ENCODE measurements at regions not wholly inside any gene's neighbourhood (a gene's known extent, or its start where the extent isn't known, plus 50 kb on each side); places are given as distances from the start of the nearest gene placed in this dataset.

DNA sequence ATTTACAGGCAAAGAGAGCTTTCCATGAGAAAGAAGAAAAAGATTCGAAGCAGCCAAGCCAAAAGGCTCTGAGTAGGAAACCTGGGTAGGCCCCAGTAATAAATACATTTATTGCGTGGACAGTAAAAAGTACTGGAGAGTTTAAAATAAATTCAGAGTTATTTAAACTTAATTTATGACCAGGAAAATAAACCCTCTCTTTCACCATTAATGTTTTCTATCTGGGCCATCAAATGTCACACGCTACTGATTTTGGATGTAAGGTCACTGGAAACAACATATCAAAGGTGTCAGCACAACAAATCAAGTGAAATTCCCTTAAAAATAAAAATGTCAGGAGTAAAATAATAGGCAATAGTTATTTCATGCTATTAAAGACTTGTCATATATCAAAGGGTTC, 264.0 kb downstream of the SKAP2 start:
- no peak for DNase-seq (ENCODE audit: low spot score)

DNA sequence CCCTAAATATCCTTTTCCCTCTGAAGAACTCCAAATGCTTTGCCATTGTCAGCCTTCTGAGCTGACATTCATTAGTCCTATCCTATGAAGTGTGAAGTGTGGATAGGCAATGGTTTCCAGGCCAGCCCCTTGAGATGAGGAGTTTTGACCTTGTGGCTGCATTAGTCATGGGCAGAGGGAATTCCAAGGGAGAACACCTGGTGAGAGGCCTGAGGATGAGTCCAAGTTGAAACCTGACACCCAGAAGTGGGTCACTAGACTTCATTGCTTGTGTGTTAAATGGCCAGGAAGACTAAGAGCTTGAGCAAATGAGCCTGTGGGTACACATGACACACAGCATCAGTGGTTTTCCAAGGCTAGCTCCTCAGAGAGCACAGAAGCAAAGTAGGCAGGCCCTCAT, 260.8 kb downstream of the SKAP2 start:
- peak; percentile 88 for DNase-seq (ENCODE audit: low spot score)

DNA sequence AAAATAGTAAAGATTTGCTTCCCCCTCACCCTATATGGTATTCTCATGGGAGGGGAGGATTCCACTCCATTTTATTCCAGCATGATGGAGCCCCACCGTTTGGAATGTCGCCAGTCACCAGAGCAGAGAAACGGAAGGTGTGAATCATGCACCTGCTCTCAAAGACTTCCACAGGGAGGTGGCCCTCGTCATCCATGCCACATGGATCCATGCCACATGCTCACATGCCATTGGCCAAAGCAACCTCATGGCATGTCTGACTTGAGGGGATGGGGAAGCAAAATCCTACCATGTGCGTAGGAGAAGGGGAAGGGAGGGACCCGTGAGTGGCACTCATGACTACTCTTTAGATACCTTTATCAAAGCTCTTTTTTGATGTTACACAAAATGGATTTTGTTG, 256.0 kb downstream of the SKAP2 start:
- no peak for DNase-seq (ENCODE audit: low spot score)

DNA sequence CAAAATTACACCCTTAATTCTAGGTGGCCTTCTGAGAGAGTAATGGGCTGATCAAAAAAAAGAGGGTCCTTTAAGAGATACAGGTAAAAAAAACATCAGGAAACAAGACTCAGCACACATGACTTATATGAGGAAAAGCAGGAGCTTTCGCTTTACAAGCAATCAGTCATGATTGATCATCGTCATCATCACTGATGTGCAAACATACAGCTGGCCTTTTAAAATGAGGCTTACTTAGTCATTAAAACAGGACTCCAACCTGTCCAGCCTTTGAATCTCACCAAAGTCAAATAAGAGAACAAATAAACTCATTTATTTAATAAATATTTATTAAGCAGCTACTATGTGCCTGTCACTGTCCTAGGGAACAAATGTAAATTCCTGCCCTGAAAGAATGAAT, 255.3 kb downstream of the SKAP2 start:
- no peak for DNase-seq (ENCODE audit: low spot score)

DNA sequence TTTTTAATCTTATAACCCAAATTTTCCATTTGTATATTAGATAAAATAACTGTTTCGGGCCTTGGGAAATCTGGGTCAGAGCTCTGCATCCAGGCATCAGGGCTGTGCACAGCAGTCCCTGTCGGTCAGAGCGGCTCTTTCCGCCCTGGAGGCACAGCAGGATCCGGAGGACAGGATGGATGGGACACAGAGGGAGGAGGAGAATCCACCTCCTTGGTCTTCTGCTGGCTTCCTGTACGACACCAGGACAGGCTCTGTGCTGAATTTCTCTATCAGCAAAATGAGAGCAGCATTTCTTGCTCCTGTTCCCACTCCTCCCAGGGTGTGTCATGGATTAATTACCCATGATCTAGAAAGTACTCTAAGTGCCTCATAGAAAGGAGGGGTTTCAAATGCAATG, 254.9 kb downstream of the SKAP2 start:
- no peak for DNase-seq (ENCODE audit: low spot score)

DNA sequence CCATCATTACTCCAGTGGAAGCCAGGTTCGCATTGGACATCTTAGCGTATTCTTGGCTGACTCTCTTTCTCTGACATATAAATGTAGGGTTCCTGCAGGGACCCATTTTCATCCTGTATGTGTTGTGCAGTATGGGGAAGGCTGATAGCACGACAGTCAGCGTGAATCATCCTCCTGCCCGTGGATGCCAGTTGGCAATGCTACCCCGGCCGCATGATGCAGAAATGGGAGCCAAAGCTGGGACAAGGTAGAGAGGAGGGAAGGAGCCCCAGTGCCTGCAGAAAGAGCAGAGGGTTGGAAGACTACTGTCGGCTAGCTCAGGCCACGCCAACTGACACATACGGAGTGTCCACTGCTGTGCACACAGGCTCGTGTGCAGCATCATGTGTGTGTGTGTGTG, 251.6 kb downstream of the SKAP2 start:
- DNase-seq (ENCODE audit: low spot score), result no peak

DNA sequence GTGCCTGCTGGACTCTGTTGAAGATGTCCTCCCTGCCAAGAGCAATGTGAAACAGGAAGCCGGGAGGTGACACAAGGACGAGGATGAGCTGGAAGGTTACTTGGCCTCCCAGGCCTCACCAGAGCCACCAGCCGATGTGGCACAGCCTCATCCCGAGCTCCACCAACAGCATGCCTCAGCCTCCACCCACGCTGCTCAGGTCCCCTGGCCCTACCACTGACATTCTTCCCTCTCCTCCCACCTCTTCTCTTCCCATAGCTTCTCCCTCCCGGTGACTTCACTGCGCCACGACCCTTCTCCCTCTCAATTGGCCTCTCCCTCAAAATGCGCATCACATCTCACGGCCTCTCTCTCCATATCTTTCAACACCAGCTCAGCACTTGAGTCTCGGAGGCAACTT, 249.9 kb downstream of the SKAP2 start:
- DNase-seq (ENCODE audit: low spot score), result no peak

DNA sequence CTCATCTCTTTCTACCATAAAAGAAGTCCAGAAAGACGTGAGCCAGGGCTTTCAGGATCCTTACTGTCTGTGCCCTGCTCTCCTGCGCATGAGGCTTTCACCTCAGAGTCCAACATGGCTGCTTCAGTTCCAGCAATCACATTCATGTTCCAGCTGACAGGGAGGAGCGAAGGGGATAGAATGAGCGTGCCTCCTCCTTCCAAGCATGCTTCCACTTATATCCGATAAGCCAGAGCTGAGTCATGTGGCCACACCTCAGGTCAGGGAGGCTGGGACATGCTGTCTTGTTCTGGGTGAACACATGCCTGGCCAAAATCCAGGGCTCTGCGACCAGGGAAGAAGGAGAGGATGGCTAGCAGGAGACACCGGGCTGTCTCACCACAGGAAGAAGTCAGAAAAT, 248.2 kb downstream of the SKAP2 start:
- DNase-seq (ENCODE audit: low spot score), result peak; percentile 36

DNA sequence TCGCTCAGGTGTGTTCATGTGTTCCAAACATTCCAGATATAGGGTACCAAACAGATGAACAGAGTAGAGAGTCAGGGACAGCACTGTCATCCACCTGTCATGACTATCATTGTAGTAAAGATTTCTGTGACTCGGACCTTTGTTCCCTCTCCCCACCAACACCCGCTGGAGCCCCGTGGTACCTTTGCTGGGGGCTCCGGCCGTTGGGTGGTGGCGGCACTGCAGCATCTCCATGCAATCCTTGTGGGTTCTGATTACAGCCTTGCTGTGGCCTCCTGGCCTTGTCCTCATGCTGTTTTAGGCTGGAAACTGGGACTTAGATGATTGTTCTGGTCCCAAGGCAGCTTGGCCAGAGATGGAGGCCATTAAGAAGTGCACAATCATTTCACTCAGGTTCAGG, 247.3 kb downstream of the SKAP2 start:
- no peak for DNase-seq (ENCODE audit: low spot score)
